A673 (cell line): ENCODE measurements at regions not wholly inside any gene's neighbourhood (a gene's known extent, or its start where the extent isn't known, plus 50 kb on each side); places are given as distances from the start of the nearest gene placed in this dataset.

ENCODE experiments used
- BruUV-seq: library from RNA; stranded (reverse); fragments of 400-500 nt; replicated peaks from 2 replicates; lab custom pipeline; 2021; lab: Mats Ljungman, UMichigan
- CTCF ChIA-PET: fragments of 300-600 bp; sonication (Branson Sonifier 250); formaldehyde crosslinking; loops from one replicate; lab custom pipeline; 2022; ENCODE audit warnings: antibody characterized with exemption; lab: Charles Lee
- POLR2A ChIA-PET: fragments of 300-600 bp; sonication (Branson Sonifier 250); formaldehyde crosslinking; loops from one replicate; lab custom pipeline; 2022; ENCODE audit warnings: antibody characterized with exemption; ENCODE audit not compliant: low non-redundant PET; lab: Charles Lee
- DNase-seq: peaks from one replicate; pipeline ENCODE4 v3.0.0-alpha.2; 2015; ENCODE audit warnings: low spot score
- H3K27ac ChIP-seq: fragments of 200-600 bp; sonication (generic); 2 replicates; pipeline ENCODE4 v1.5.1; 2016; ENCODE audit warnings: mixed run types, low read depth, mild to moderate bottlenecking, mixed read lengths, antibody characterized with exemption, low read length; ENCODE audit not compliant: poor library complexity, severe bottlenecking
- H3K27me3 ChIP-seq: fragments of 200-600 bp; sonication (generic); replicated peaks from 2 replicates; pipeline ENCODE4 v1.6.1; 2017; ENCODE audit warnings: mixed run types, low read depth, mild to moderate bottlenecking, mixed read lengths, antibody characterized with exemption, low read length; ENCODE audit not compliant: insufficient read depth, poor library complexity
- H3K36me3 ChIP-seq: fragments of 200-600 bp; sonication (generic); 2 replicates; pipeline ENCODE4 v1.6.1; 2016; ENCODE audit warnings: mixed run types, mild to moderate bottlenecking, mixed read lengths, antibody characterized with exemption, low read length; ENCODE audit not compliant: insufficient read depth, poor library complexity, severe bottlenecking
- H3K4me1 ChIP-seq: fragments of 200-600 bp; sonication (generic); 2 replicates; pipeline ENCODE4 v1.6.1; 2017; ENCODE audit warnings: mixed run types, mild to moderate bottlenecking, mixed read lengths, antibody characterized with exemption, low read length; ENCODE audit not compliant: insufficient read depth, poor library complexity, severe bottlenecking
- H3K4me3 ChIP-seq: fragments of 200-600 bp; sonication (generic); 2 replicates; pipeline ENCODE4 v1.5.1; 2016; ENCODE audit warnings: low read depth, mixed run types, mild to moderate bottlenecking, mixed read lengths, low read length; ENCODE audit not compliant: poor library complexity, severe bottlenecking
- H3K9me3 ChIP-seq: fragments of 200-600 bp; sonication (generic); 2 replicates; pipeline ENCODE4 v1.6.1; 2016; ENCODE audit warnings: mixed run types, low read depth, mild to moderate bottlenecking, mixed read lengths, antibody characterized with exemption, low read length; ENCODE audit not compliant: poor library complexity, severe bottlenecking
- CTCF ChIP-seq: fragments of 300-800, 200-600 bp; sonication (generic); conservative IDR thresholded peaks from 2 replicates; pipeline ENCODE4 v1.5.1; 2017; ENCODE audit warnings: low read depth, mild to moderate bottlenecking, antibody characterized with exemption, low read length, moderate library complexity, mixed read lengths
- EZH2 ChIP-seq: fragments of 200-600 bp; sonication (generic); IDR thresholded peaks from 2 replicates; pipeline ENCODE4 v1.6.1; 2017; ENCODE audit warnings: borderline replicate concordance, low read depth, mild to moderate bottlenecking, mixed read lengths, antibody characterized with exemption, low read length; ENCODE audit not compliant: poor library complexity, severe bottlenecking
- intact Hi-C: fragments of 100-400 bp; cut with micrococcal nuclease; formaldehyde crosslinking; loops from one replicate; pipeline ENCODE4 v1.10.0; 2022; ENCODE audit not compliant: unreplicated experiment

- no TSS peak for BruUV-seq
- Histone ChIP-seq H3K27ac (no peak overlapping the region), H3K4me3 (no peak overlapping the region), H3K27me3 (no peaks in the 10 kb centered on the region), H3K9me3 (no peaks in the 10 kb centered on the region), H3K36me3 (no peaks in the 10 kb centered on the region), H3K4me1 (no peaks in the 10 kb centered on the region)
- POLR2A ChIA-PET, result no interaction called here
- TF ChIP-seq CTCF (no peak), EZH2 (no peak)
- no peak for DNase-seq
- intact Hi-C loops, result no loop called here
- CTCF ChIA-PET, result no interaction called here
These were observed 65.2 kb upstream of the UST start for GRCh38 chr6:148681666-148682065.

GRCh38 chr6:148682252-148682651 is 64.6 kb upstream of the UST start:
- Histone ChIP-seq H3K9me3 (no peaks in the 10 kb centered on the region), H3K27ac (no peak overlapping the region), H3K36me3 (no peaks in the 10 kb centered on the region), H3K4me3 (no peak overlapping the region), H3K27me3 (no peaks in the 10 kb centered on the region), H3K4me1 (no peaks in the 10 kb centered on the region)
- no TSS peak for BruUV-seq
- ChIA-PET POLR2A (no interaction called here), CTCF (no interaction called here)
- no peak for TF ChIP-seq CTCF
- no peak for TF ChIP-seq EZH2
- intact Hi-C loops, result no loop called here
- no peak for DNase-seq

GRCh38 chr6:148682990-148683389 is 63.8 kb upstream of the UST start:
- no peak for DNase-seq
- H3K4me3 ChIP-seq, result no peak overlapping the region
- ChIA-PET CTCF (no interaction called here), POLR2A (no interaction called here)
- H3K36me3 ChIP-seq, result no peaks in the 10 kb centered on the region
- TF ChIP-seq CTCF, result no peak
- TF ChIP-seq EZH2, result no peak
- H3K4me1 ChIP-seq, result no peaks in the 10 kb centered on the region
- no peak overlapping the region for H3K27ac ChIP-seq
- H3K27me3 ChIP-seq, result no peaks in the 10 kb centered on the region
- no peaks in the 10 kb centered on the region for H3K9me3 ChIP-seq
- intact Hi-C loops, result no loop called here
- BruUV-seq, result no TSS peak
